H1 (cell line): ENCODE measurements at regions not wholly inside any gene's neighbourhood (a gene's known extent, or its start where the extent isn't known, plus 50 kb on each side); places are given as distances from the start of the nearest gene placed in this dataset.

Experiments used
- CTCF ChIA-PET: fragments of 300-600 bp; sonication (Branson Sonifier 250); formaldehyde crosslinking; loops from one replicate; lab custom pipeline; 2021; ENCODE audit not compliant: partially characterized antibody; lab: Charles Lee
- POLR2A ChIA-PET: fragments of 300-600 bp; sonication (Branson Sonifier 250); formaldehyde crosslinking; loops from one replicate; lab custom pipeline; 2021; ENCODE audit warnings: inconsistent platforms; ENCODE audit not compliant: partially characterized antibody; lab: Charles Lee
- DNase-seq, 2 experiments: peaks; one replicate each; pipeline versions ENCODE4 v3.0.0 to v3.0.0-alpha.2; 2010 to 2022; ENCODE audit warnings: low spot score in 2 of 2, low read depth in 1 of 2, mixed read lengths in 1 of 2
- FAIRE-seq: peaks from 2 replicates; lab custom pipeline; 2011; peaks lifted over from hg19 to GRCh38; lab: Jason Lieb, UNC
- H2AFZ ChIP-seq: 2 replicates; pipeline ENCODE4 v1.8.1; 2012; ENCODE audit warnings: low read length, inconsistent platforms
- H2AK5ac ChIP-seq: 2 replicates; pipeline ENCODE4 v1.6.1; 2013; ENCODE audit warnings: low read depth, low read length
- H2BK120ac ChIP-seq: replicated peaks from 2 replicates; pipeline ENCODE3; 2013; ENCODE audit warnings: low read depth, low read length, inconsistent platforms
- H2BK12ac ChIP-seq: 2 replicates; pipeline ENCODE4 v1.6.1; 2013; ENCODE audit warnings: low read depth, low read length
- H2BK15ac ChIP-seq: 2 replicates; pipeline ENCODE4 v1.6.1; 2013; ENCODE audit warnings: low read length
- H2BK20ac ChIP-seq: 2 replicates; pipeline ENCODE4 v1.6.1; 2013; ENCODE audit warnings: low read length
- H2BK5ac ChIP-seq: 2 replicates; pipeline ENCODE4 v1.6.1; 2013; ENCODE audit warnings: low read depth, low read length
- H3K14ac ChIP-seq: 2 replicates; pipeline ENCODE4 v1.6.1; 2013; ENCODE audit warnings: inconsistent platforms; ENCODE audit not compliant: insufficient read length
- H3K18ac ChIP-seq: 2 replicates; pipeline ENCODE4 v1.6.1; 2013; ENCODE audit warnings: low read length; ENCODE audit errors: extremely low read depth
- H3K23ac ChIP-seq: 2 replicates; pipeline ENCODE4 v1.6.1; 2013; ENCODE audit warnings: inconsistent platforms; ENCODE audit not compliant: insufficient read length
- H3K23me2 ChIP-seq: 2 replicates; pipeline ENCODE4 v1.6.1; 2013; ENCODE audit warnings: low read depth, low read length
- H3K27ac ChIP-seq: 2 replicates; pipeline ENCODE4 v1.6.1; 2011; ENCODE audit warnings: low read depth, low read length, inconsistent platforms
- H3K27me3 ChIP-seq, 4 experiments: replicated peaks in 1 of 4; 1 replicate in 1 of 4; 2 replicates in 3 of 4; pipeline versions ENCODE4 v1.6.1 to v1.8.1; 2011 to 2013; ENCODE audit warnings: low read length in 3 of 4, mild to moderate bottlenecking in 3 of 4, inconsistent platforms in 2 of 4, mixed read lengths in 2 of 4, moderate library complexity in 1 of 4; ENCODE audit not compliant: control insufficient read depth in 3 of 4, insufficient read depth in 3 of 4; ENCODE audit errors: extremely low read depth in 1 of 4
- H3K36me3 ChIP-seq, 4 experiments: 2 replicates each; pipeline versions ENCODE4 v1.6.1 to v1.8.1; 2011 to 2013; ENCODE audit warnings: mild to moderate bottlenecking in 4 of 4, low read length in 3 of 4, moderate library complexity in 2 of 4, control low read depth in 1 of 4, inconsistent platforms in 1 of 4; ENCODE audit not compliant: insufficient read depth in 4 of 4, control insufficient read depth in 2 of 4
- H3K4ac ChIP-seq: replicated peaks from 2 replicates; pipeline ENCODE3; 2013; ENCODE audit warnings: low read length, low read depth, mixed read lengths, inconsistent platforms; ENCODE audit not compliant: insufficient read length
- H3K4me1 ChIP-seq, 4 experiments: replicated peaks in 1 of 4; 1 replicate in 1 of 4; 2 replicates in 3 of 4; pipeline versions ENCODE4 v1.6.1 to v1.8.1; 2011 to 2013; ENCODE audit warnings: low read length in 3 of 4, inconsistent platforms in 2 of 4, mixed read lengths in 1 of 4; ENCODE audit not compliant: insufficient read depth in 4 of 4, control insufficient read depth in 3 of 4
- H3K4me2 ChIP-seq, 2 experiments: 2 replicates each; pipeline versions ENCODE4 v1.6.1 to v1.8.1; 2011 to 2013; ENCODE audit warnings: low read depth in 2 of 2, low read length in 2 of 2, control low read depth in 1 of 2, inconsistent platforms in 1 of 2, mild to moderate bottlenecking in 1 of 2; ENCODE audit not compliant: insufficient read depth in 1 of 2
- H3K4me3 ChIP-seq, 4 experiments: fragments of 200-600, 300-600 bp in 1 of 4; sonication (generic), shearing (Covaris generic), sonication (Bioruptor Twin) in 1 of 4; 2 replicates each; pipeline versions ENCODE4 v1.5.1 to v1.8.1; 2011 to 2016; ENCODE audit warnings: low read length in 4 of 4, low read depth in 3 of 4, control low read depth in 2 of 4, inconsistent platforms in 2 of 4, mild to moderate bottlenecking in 2 of 4, mixed read lengths in 1 of 4, moderate library complexity in 1 of 4; ENCODE audit not compliant: insufficient read depth in 2 of 4; ENCODE audit errors: extremely low read depth in 1 of 4
- H3K56ac ChIP-seq: replicated peaks from 2 replicates; pipeline ENCODE3; 2013; ENCODE audit warnings: low read depth, mild to moderate bottlenecking, mixed read lengths, low read length, inconsistent platforms; ENCODE audit not compliant: insufficient read length
- H3K79me1 ChIP-seq: 2 replicates; pipeline ENCODE4 v1.6.1; 2013; ENCODE audit warnings: low read depth, low read length, control low read depth
- H3K79me2 ChIP-seq, 2 experiments: 2 replicates each; pipeline versions ENCODE4 v1.6.1 to v1.8.1; 2012 to 2013; ENCODE audit warnings: low read length in 2 of 2, mild to moderate bottlenecking in 2 of 2, inconsistent platforms in 1 of 2; ENCODE audit not compliant: insufficient read depth in 2 of 2, control insufficient read depth in 1 of 2
- H3K9ac ChIP-seq, 4 experiments: replicated peaks in 1 of 4; 1 replicate in 1 of 4; 2 replicates in 3 of 4; pipeline versions ENCODE4 v1.6.1 to v1.8.1; 2011 to 2013; ENCODE audit warnings: low read depth in 3 of 4, low read length in 3 of 4, control low read depth in 2 of 4, mild to moderate bottlenecking in 2 of 4, moderate library complexity in 2 of 4, inconsistent platforms in 1 of 4; ENCODE audit errors: extremely low read depth in 1 of 4
- H3K9me3 ChIP-seq, 2 experiments: 2 replicates each; pipeline versions ENCODE4 v1.6.1 to v1.8.1; 2012 to 2013; ENCODE audit warnings: mild to moderate bottlenecking in 2 of 2, moderate library complexity in 2 of 2, control low read depth in 1 of 2, inconsistent platforms in 1 of 2, low read depth in 1 of 2, low read length in 1 of 2, mixed read lengths in 1 of 2; ENCODE audit not compliant: insufficient read depth in 2 of 2
- H4K20me1 ChIP-seq, 2 experiments: replicated peaks in 1 of 2; 2 replicates each; pipeline versions ENCODE3 to v1.8.1; 2011 to 2013; ENCODE audit warnings: inconsistent platforms in 2 of 2, low read length in 2 of 2, mild to moderate bottlenecking in 1 of 2; ENCODE audit not compliant: insufficient read depth in 2 of 2, control insufficient read depth in 1 of 2
- H4K5ac ChIP-seq: 2 replicates; pipeline ENCODE4 v1.6.1; 2013; ENCODE audit warnings: low read length, low read depth, mixed read lengths, inconsistent platforms; ENCODE audit not compliant: insufficient read length
- H4K8ac ChIP-seq: 2 replicates; pipeline ENCODE4 v1.8.0; 2013; ENCODE audit warnings: mild to moderate bottlenecking, moderate library complexity, low read length, inconsistent platforms; ENCODE audit not compliant: insufficient read depth; ENCODE audit errors: extremely low read depth
- H4K91ac ChIP-seq: replicated peaks from 2 replicates; pipeline ENCODE3; 2013; ENCODE audit warnings: low read length, mixed read lengths, inconsistent platforms; ENCODE audit not compliant: insufficient read length
- GTF2F1 ChIP-seq: IDR thresholded peaks from 2 replicates; pipeline ENCODE4 v1.6.1; 2012; ENCODE audit warnings: low read depth, low read length, improper control_type of control experiment, borderline replicate concordance
- JUN ChIP-seq: IDR thresholded peaks from 2 replicates; pipeline ENCODE4 v1.6.1; 2011; ENCODE audit warnings: low read depth, mild to moderate bottlenecking, improper control_type of control experiment, low read length
- KDM5A ChIP-seq: fragments of 200-600 bp; IDR thresholded peaks from 2 replicates; pipeline ENCODE4 v1.7.1; 2012; ENCODE audit warnings: mild to moderate bottlenecking, low read length, inconsistent platforms, mixed read lengths
- POLR2A ChIP-seq, 2 experiments: IDR thresholded peaks; 1 replicate in 1 of 2; 2 replicates in 1 of 2; pipeline ENCODE4 v1.6.1; 2011; ENCODE audit warnings: low read depth in 2 of 2, low read length in 2 of 2, mild to moderate bottlenecking in 2 of 2; ENCODE audit errors: control extremely low read depth in 1 of 2
- SIRT6 ChIP-seq: IDR thresholded peaks from one replicate; pipeline ENCODE4 v1.7.1; 2012; ENCODE audit warnings: low read length, inconsistent platforms
- SIX5 ChIP-seq: IDR thresholded peaks from 2 replicates; pipeline ENCODE4 v1.6.1; 2011; ENCODE audit warnings: mild to moderate bottlenecking, low read depth, low read length
- WGBS, 2 experiments: shearing (Covaris generic) in 1 of 2; methylation state at CpG; one replicate each; pipeline versions ENCODE4 v1.1.6 to v1.1.7; 2013 to 2015; ENCODE audit warnings: low lambda C conversion rate in 2 of 2, mixed read lengths in 2 of 2, inconsistent platforms in 1 of 2, low coverage in 1 of 2, missing lambda C conversion rate in 1 of 2; ENCODE audit not compliant: insufficient replicate concordance in 2 of 2, insufficient coverage in 1 of 2, insufficient read length in 1 of 2; ENCODE audit errors: extremely low coverage in 1 of 2, missing lambda C conversion rate in 1 of 2; 5-methylcytosine and 5-hydroxymethylcytosine counted together
- TF ChIP-seq, protein P1 (sequence below): IDR thresholded peaks from 2 replicates; pipeline ENCODE4 v1.6.1; 2011; ENCODE audit warnings: low read length, improper control_type of control experiment

DNA sequence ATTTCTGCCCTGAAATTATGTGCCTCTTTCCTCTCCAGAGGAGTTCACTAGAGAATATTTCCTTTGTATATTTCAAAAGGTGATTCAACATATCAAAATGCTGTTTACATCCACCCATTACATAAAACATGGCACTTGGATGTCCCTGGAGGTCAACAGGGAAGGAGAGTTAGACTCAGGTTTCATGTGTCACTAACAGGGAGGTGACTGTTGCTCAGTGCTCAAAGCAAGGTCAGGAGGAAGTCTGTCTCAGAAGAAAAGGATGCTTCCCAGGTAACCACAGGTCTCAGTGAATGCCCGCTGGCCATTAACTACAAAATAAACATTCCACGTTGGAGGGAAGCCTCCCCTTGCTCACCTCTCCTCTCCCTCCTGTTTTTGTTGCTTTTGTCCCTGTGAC, 198.6 kb downstream of the AXIN2 start:
- Histone ChIP-seq H2AFZ (no peak overlapping the region), H2BK20ac (no peak overlapping the region), H3K27me3 (no peaks in the 10 kb centered on the region), H3K36me3 (no peaks in the 10 kb centered on the region), H2BK120ac (no peak overlapping the region), H2BK15ac (no peak overlapping the region), H3K9ac (no peak overlapping the region), H3K23ac (no peak overlapping the region), H4K91ac (no peak overlapping the region), H4K20me1 (no peaks in the 10 kb centered on the region), H4K5ac (no peak overlapping the region), H3K9me3 (no peaks in the 10 kb centered on the region), H4K8ac (no peak overlapping the region), H2BK12ac (no peak overlapping the region), H3K4ac (no peak overlapping the region), H3K79me1 (no peaks in the 10 kb centered on the region), H3K23me2 (0 out of 2 replicates have a peak, but pooled peaks cover 2% of the 10 kb centered on the region), H2BK5ac (no peak overlapping the region), H3K4me2 (no peak overlapping the region), H3K14ac (no peak overlapping the region), H3K79me2 (no peaks in the 10 kb centered on the region), H3K4me1 (no peaks in the 10 kb centered on the region), H3K56ac (no peak overlapping the region), H2AK5ac (no peak overlapping the region), H3K4me3 (no peak overlapping the region), H3K18ac (no peak overlapping the region), H3K27ac (no peak overlapping the region)
- WGBS, 2 experiments, result 84% methylated on average over 2 of the region's 2 CpGs; no CpG with 5 or more reads in 1 of the 2 experiments
- CTCF ChIA-PET, result no interaction called here
- FAIRE-seq, result no peak
- POLR2A ChIA-PET, result interaction anchor here (0.7 kb wide), 1 partner anchor 415 kb away, joined by 3 read pairs; no protein-coding TSS in a partner anchor
- DNase-seq, result no peak
- no peak for TF ChIP-seq SIRT6
- no peak for TF ChIP-seq GTF2F1
- no peak for TF ChIP-seq JUN
- no peak for TF ChIP-seq KDM5A
- TF ChIP-seq POLR2A (IDR thresholded peaks at IDR 0.05; ENCODE audit: control extremely low read depth in 1 of 2, low read depth in 2 of 2, low read length in 2 of 2), result no peak
- no peak for TF ChIP-seq SIX5
- TF ChIP-seq, protein P1, sequence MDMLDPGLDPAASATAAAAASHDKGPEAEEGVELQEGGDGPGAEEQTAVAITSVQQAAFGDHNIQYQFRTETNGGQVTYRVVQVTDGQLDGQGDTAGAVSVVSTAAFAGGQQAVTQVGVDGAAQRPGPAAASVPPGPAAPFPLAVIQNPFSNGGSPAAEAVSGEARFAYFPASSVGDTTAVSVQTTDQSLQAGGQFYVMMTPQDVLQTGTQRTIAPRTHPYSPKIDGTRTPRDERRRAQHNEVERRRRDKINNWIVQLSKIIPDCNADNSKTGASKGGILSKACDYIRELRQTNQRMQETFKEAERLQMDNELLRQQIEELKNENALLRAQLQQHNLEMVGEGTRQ, result no peak
